ENCODE measurements at regions not wholly inside any gene's neighbourhood (a gene's known extent, or its start where the extent isn't known, plus 50 kb on each side); places are given as distances from the start of the nearest gene placed in this dataset.

DNA sequence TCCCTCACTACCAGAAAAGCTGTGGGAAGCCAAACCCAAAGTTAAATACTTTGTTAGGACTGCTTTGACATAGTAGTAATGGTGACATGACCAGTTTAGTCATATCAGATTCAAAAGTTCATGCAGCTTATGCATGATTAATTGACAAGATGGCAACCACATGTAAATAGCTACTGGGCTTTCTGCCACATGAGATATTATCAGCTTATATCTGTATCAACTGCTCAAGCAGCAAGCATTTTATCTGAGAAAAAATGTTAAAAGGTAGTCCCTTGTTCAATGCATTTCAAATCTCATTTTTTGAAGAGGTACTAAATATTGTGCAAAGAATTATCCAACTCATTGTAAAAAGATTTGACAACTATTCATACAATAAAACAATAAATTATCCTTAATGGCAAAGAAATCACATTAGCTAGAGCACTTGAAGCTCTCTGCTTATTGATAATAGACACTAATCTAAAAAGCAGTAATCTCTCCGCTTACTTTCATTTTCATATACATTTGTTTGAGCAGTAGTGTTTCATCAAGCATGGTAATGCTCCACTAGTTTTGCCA is 993.6 kb upstream of the NXPH2 start:
- TF ChIP-seq CTCF (IDR thresholded peaks at IDR 0.05; ENCODE audit: borderline replicate concordance, extremely low read depth, low read length, poor library complexity, severe bottlenecking) (no peak), EZH2 (IDR thresholded peaks at IDR 0.05; ENCODE audit: borderline replicate concordance, low read depth, low read length, severe bottlenecking) (no peak)

Measured in DND-41 (cell line).